ENCODE measurements at regions not wholly inside any gene's neighbourhood (a gene's known extent, or its start where the extent isn't known, plus 50 kb on each side); places are given as distances from the start of the nearest gene placed in this dataset.

- TF ChIP-seq, protein P1, sequence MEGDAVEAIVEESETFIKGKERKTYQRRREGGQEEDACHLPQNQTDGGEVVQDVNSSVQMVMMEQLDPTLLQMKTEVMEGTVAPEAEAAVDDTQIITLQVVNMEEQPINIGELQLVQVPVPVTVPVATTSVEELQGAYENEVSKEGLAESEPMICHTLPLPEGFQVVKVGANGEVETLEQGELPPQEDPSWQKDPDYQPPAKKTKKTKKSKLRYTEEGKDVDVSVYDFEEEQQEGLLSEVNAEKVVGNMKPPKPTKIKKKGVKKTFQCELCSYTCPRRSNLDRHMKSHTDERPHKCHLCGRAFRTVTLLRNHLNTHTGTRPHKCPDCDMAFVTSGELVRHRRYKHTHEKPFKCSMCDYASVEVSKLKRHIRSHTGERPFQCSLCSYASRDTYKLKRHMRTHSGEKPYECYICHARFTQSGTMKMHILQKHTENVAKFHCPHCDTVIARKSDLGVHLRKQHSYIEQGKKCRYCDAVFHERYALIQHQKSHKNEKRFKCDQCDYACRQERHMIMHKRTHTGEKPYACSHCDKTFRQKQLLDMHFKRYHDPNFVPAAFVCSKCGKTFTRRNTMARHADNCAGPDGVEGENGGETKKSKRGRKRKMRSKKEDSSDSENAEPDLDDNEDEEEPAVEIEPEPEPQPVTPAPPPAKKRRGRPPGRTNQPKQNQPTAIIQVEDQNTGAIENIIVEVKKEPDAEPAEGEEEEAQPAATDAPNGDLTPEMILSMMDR (conservative IDR thresholded peaks at IDR 0.05; ENCODE audit: low read depth, low read length): no peak
- DNase-seq (ENCODE audit: low read depth): no peak
- H3K4me3 ChIP-seq (ENCODE audit: low read depth, low read length): no peak overlapping the region
These were observed 123.0 kb upstream of the ATP5MC3 start for GRCh38 chr2:175304541-175304940.

DNA sequence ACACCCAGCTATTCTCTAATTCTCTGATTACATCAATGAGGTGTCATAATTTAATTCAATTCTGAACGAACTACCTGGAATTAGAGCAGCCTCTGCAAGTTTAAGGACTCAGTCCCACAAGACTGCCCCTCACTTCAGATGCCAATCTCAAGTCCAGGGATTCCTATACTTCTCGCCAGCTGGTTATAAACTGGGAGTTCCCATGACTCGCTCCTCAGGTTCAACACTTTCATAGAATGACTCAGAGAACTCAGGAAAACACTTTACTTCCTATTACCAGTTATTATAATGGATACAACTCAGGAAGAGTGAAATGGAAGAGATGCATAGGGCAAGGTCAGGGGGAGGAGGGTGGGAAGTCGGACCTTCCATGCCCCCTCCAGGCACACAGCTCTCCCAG, 112.3 kb upstream of the ATP5MC3 start:
- H3K4me3 ChIP-seq (ENCODE audit: low read depth, low read length): no peak overlapping the region
- TF ChIP-seq, protein P1 (conservative IDR thresholded peaks at IDR 0.05; ENCODE audit: low read depth, low read length): no peak
- DNase-seq (ENCODE audit: low read depth): no peak

GRCh38 chr2:175293195-175293594, 111.7 kb upstream of the ATP5MC3 start:
- H3K4me3 ChIP-seq (ENCODE audit: low read depth, low read length): no peak overlapping the region
- no peak for DNase-seq (ENCODE audit: low read depth)
- TF ChIP-seq, protein P1 (conservative IDR thresholded peaks at IDR 0.05; ENCODE audit: low read depth, low read length): no peak

DNA sequence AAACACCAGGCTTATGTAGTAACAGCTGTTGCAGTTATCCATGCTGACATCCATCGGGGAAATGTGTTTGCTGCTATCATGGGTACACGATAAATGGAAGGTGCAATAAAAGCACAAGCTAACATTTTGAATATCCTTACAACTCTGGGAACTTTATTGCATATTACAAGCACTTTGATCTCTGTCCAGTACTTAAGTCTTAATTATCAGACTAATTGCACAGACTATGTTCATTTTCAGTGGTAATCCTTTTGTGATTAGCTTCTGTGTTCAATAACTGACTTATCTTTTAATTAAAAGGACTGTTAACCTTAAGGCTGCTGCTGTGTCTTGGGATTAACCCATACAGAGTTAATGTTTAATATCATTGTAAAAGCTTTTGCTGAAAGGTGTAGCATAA, 101.4 kb upstream of the ATP5MC3 start:
- TF ChIP-seq, protein P1 (conservative IDR thresholded peaks at IDR 0.05; ENCODE audit: low read depth, low read length): no peak
- no peak for DNase-seq (ENCODE audit: low read depth)
- H3K4me3 ChIP-seq (ENCODE audit: low read depth, low read length): no peak overlapping the region

DNA sequence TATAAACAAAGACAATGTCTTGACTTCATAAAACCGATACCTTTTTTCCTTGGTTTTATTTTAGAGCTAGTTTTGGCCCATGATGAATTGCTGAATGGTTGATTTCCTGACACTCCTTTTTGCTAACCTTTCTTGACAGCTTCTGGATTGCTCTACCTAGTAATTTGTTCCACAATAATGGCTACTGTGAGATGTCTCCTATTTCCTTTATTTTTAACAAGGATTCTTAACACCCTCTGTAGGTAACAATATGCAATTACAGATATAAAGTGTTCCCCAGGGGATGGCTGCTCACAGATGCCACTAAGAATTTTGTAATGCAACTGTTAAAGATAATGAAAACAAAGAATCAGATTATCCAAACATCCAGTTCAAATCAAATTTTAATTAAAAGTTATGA, 100.8 kb upstream of the ATP5MC3 start:
- DNase-seq (ENCODE audit: low read depth): peak; percentile 65
- H3K4me3 ChIP-seq (ENCODE audit: low read depth, low read length): no peak overlapping the region
- TF ChIP-seq, protein P1 (conservative IDR thresholded peaks at IDR 0.05; ENCODE audit: low read depth, low read length): peak; percentile 62

DNA sequence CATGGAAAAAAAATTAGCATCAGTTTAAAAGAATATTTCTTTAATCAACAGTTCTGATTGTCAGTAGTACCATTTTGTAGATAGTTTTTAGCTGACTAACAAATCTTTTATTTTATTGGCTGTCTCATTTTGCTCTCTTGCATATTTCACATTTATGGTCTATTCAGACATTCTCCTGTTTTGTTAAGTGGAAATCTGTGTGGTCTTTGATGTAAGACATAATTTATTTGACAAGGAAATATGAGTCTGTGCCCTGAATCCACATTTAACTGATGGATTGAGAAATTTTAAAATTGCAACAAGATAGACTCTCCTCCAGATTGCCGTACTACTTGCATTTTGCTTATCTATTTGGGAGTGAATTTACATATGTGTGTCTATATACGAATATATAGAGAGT, 96.3 kb upstream of the ATP5MC3 start:
- H3K4me3 ChIP-seq (ENCODE audit: low read depth, low read length): no peak overlapping the region
- TF ChIP-seq, protein P1 (conservative IDR thresholded peaks at IDR 0.05; ENCODE audit: low read depth, low read length): no peak
- DNase-seq (ENCODE audit: low read depth): no peak

GRCh38 chr2:175275539-175275938, 94.0 kb upstream of the ATP5MC3 start:
- H3K4me3 ChIP-seq (ENCODE audit: low read depth, low read length): no peak overlapping the region
- TF ChIP-seq, protein P1 (conservative IDR thresholded peaks at IDR 0.05; ENCODE audit: low read depth, low read length): no peak
- DNase-seq (ENCODE audit: low read depth): no peak
